HepG2 (cell line): ENCODE measurements at regions not wholly inside any gene's neighbourhood (a gene's known extent, or its start where the extent isn't known, plus 50 kb on each side); places are given as distances from the start of the nearest gene placed in this dataset.

Experiments used
- EP300 ChIP-seq, 3 experiments: sonication (generic) in 1 of 3; formaldehyde crosslinking in 1 of 3; IDR thresholded peaks; 2 replicates each; pipeline versions ENCODE4 v1.5.1 to v1.6.1; 2011 to 2020; ENCODE audit warnings: low read depth in 2 of 3, low read length in 2 of 3, borderline replicate concordance in 1 of 3, improper control_type of control experiment in 1 of 3, mild to moderate bottlenecking in 1 of 3, missing genetic modification reagents in 1 of 3, moderate library complexity in 1 of 3
- MED1 ChIP-seq: sonication (generic); formaldehyde crosslinking; IDR thresholded peaks from 2 replicates; pipeline ENCODE4 v1.4.0; 2020; ENCODE audit warnings: missing genetic modification reagents
- NR1H2 ChIP-seq: sonication (generic); formaldehyde crosslinking; IDR thresholded peaks from 2 replicates; pipeline ENCODE4 v1.8.1; 2022; ENCODE audit warnings: low read depth, missing genetic modification reagents, borderline replicate concordance
- SP2 ChIP-seq: sonication (generic); formaldehyde crosslinking; IDR thresholded peaks from 2 replicates; pipeline ENCODE4 v1.5.1; 2020; ENCODE audit warnings: mild to moderate bottlenecking, missing genetic modification reagents
- YEATS4 ChIP-seq: sonication (generic); formaldehyde crosslinking; IDR thresholded peaks from 2 replicates; pipeline ENCODE4 v1.4.0; 2020; ENCODE audit warnings: missing genetic modification reagents, borderline replicate concordance
- TF ChIP-seq, protein P1 (sequence below), 2 experiments: sonication (generic) in 1 of 2; formaldehyde crosslinking in 1 of 2; IDR thresholded peaks; 2 replicates each; pipeline versions ENCODE4 v1.6.1 to v1.9.0; 2014 to 2022; ENCODE audit warnings: antibody characterized with exemption in 1 of 2, borderline replicate concordance in 1 of 2, inconsistent platforms in 1 of 2, low read depth in 1 of 2, missing genetic modification reagents in 1 of 2
- TF ChIP-seq, protein P2 (sequence below): sonication (generic); formaldehyde crosslinking; IDR thresholded peaks from 2 replicates; pipeline ENCODE4 v1.4.0; 2020; ENCODE audit warnings: missing genetic modification reagents

DNA sequence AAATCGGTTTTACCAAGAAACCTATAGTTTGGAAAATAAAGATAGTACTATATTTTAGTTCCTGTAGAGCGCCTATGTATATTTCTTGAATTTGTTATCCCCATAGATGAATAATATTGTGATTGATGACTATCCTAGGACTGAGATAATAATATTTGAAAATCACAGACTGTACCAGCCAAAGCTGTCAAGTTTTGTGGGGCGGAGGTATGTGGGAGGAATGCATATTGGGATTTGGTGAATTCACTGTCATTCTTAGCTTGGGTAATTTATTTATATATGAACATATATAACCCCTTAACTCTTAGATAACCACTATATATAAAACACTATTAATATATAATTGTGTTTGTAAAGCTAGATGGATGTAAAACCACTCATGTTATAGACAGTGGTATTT lies 205.5 kb upstream of the ARSJ start (continued):
- TF ChIP-seq, protein P1, sequence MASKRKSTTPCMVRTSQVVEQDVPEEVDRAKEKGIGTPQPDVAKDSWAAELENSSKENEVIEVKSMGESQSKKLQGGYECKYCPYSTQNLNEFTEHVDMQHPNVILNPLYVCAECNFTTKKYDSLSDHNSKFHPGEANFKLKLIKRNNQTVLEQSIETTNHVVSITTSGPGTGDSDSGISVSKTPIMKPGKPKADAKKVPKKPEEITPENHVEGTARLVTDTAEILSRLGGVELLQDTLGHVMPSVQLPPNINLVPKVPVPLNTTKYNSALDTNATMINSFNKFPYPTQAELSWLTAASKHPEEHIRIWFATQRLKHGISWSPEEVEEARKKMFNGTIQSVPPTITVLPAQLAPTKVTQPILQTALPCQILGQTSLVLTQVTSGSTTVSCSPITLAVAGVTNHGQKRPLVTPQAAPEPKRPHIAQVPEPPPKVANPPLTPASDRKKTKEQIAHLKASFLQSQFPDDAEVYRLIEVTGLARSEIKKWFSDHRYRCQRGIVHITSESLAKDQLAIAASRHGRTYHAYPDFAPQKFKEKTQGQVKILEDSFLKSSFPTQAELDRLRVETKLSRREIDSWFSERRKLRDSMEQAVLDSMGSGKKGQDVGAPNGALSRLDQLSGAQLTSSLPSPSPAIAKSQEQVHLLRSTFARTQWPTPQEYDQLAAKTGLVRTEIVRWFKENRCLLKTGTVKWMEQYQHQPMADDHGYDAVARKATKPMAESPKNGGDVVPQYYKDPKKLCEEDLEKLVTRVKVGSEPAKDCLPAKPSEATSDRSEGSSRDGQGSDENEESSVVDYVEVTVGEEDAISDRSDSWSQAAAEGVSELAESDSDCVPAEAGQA (IDR thresholded peaks at IDR 0.05; ENCODE audit: low read depth), result no peak
- TF ChIP-seq, protein P1 (CRISPR knock-in tag; IDR thresholded peaks at IDR 0.05; ENCODE audit: borderline replicate concordance), result no peak
- TF ChIP-seq SP2 (CRISPR knock-in tag), result no peak
- TF ChIP-seq EP300 (IDR thresholded peaks at IDR 0.05; ENCODE audit: low read depth in 2 of 2, low read length in 2 of 2), result no peak
- TF ChIP-seq EP300 (CRISPR knock-in tag; IDR thresholded peaks at IDR 0.05; ENCODE audit: borderline replicate concordance), result no peak
- no peak for TF ChIP-seq MED1 (CRISPR knock-in tag)
- TF ChIP-seq, protein P2, sequence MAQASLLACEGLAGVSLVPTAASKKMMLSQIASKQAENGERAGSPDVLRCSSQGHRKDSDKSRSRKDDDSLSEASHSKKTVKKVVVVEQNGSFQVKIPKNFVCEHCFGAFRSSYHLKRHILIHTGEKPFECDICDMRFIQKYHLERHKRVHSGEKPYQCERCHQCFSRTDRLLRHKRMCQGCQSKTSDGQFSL (CRISPR knock-in tag), result no peak
- no peak for TF ChIP-seq YEATS4 (CRISPR knock-in tag)
- no peak for TF ChIP-seq NR1H2
